Esophagus squamous epithelium (tissue), 5 donors: ENCODE measurements at regions not wholly inside any gene's neighbourhood (a gene's known extent, or its start where the extent isn't known, plus 50 kb on each side); places are given as distances from the start of the nearest gene placed in this dataset.

ENCODE experiments used
- DNase-seq: peaks from one replicate; lab custom pipeline; 2025; lab: John Stamatoyannopoulos, UW
- H3K27ac ChIP-seq, 4 donors: fragments of 200-600 bp; sonication (generic); one replicate each; pipeline ENCODE4 v1.5.1; 2016 to 2019; ENCODE audit warnings: mild to moderate bottlenecking in 1 of 4
- H3K27me3 ChIP-seq, 4 donors: fragments of 200-600 bp; sonication (generic); 1 replicate in 3 of 4; 2 replicates in 1 of 4; pipeline versions ENCODE4 v1.5.1 to v1.6.0; 2017 to 2021; ENCODE audit warnings: antibody characterized with exemption in 1 of 4
- H3K36me3 ChIP-seq, 3 donors: fragments of 200-600 bp; sonication (generic); one replicate each; pipeline ENCODE4 v1.5.1; 2016 to 2019
- H3K4me1 ChIP-seq, 3 donors: fragments of 200-600 bp; sonication (generic); one replicate each; pipeline ENCODE4 v1.5.1; 2017 to 2019
- H3K4me3 ChIP-seq, 4 donors: fragments of 200-600 bp; sonication (generic); 1 replicate in 3 of 4; 2 replicates in 1 of 4; pipeline ENCODE4 v1.5.1; 2016 to 2019; ENCODE audit warnings: mild to moderate bottlenecking in 2 of 4, moderate library complexity in 1 of 4
- H3K9me3 ChIP-seq, 3 donors: fragments of 200-600 bp; sonication (generic); one replicate each; pipeline ENCODE4 v1.5.1; 2016 to 2019
- CTCF ChIP-seq, 6 experiments: fragments of 450-650 bp in 4 of 6; fragments of 200-600 bp in 2 of 6; sonication (generic) in 2 of 6; IDR thresholded peaks; one replicate each; pipeline ENCODE4 v1.5.1; 2016 to 2019; ENCODE audit warnings: antibody characterized with exemption in 6 of 6, mild to moderate bottlenecking in 4 of 6, moderate library complexity in 4 of 6
- POLR2A ChIP-seq, 4 donors: fragments of 450-650 bp; IDR thresholded peaks; one replicate each; pipeline ENCODE4 v1.6.1; 2017; ENCODE audit warnings: antibody characterized with exemption in 4 of 4, mild to moderate bottlenecking in 4 of 4, moderate library complexity in 3 of 4
- WGBS, 2 donors: methylation state at CpG; one replicate each; pipeline ENCODE4 v1.1.5; 2018; 5-methylcytosine and 5-hydroxymethylcytosine counted together
- intact Hi-C: fragments of 100-400 bp; cut with DNase I; formaldehyde crosslinking; loops from one replicate; pipeline ENCODE4 v1.15.0; 2022
- donor health status: DM: yes; HTN: yes; CAD: no.

- TF ChIP-seq POLR2A (IDR thresholded peaks at IDR 0.05) (no peak), CTCF (IDR thresholded peaks at IDR 0.05) (no peak)
- Histone ChIP-seq H3K36me3 (no peaks in the 10 kb centered on the region), H3K4me1 (no peaks in the 10 kb centered on the region), H3K9me3 (no peaks in the 10 kb centered on the region), H3K27ac (no peak overlapping the region), H3K4me3 (no peak overlapping the region), H3K27me3 (no peaks in the 10 kb centered on the region)
- no peak for DNase-seq
- intact Hi-C loops: no loop called here
- 86% methylated on average over 1 of the region's 1 CpG; no CpG with 5 or more reads in 1 of the 2 donors for WGBS, 2 donors
Observed at GRCh38 chr9:20087481-20087880, 298.6 kb upstream of the SLC24A2 start.

GRCh38 chr9:20085842-20086241 is 297.0 kb upstream of the SLC24A2 start:
- Histone ChIP-seq H3K27ac (no peak overlapping the region), H3K36me3 (no peaks in the 10 kb centered on the region), H3K27me3 (no peaks in the 10 kb centered on the region), H3K4me1 (no peaks in the 10 kb centered on the region), H3K9me3 (no peaks in the 10 kb centered on the region), H3K4me3 (no peak overlapping the region)
- intact Hi-C loops: no loop called here
- WGBS, 2 donors: 48 to 63% methylated on average over 1 of the region's 1 CpG
- TF ChIP-seq CTCF (IDR thresholded peaks at IDR 0.05): no peak
- DNase-seq: no peak

- TF ChIP-seq CTCF (IDR thresholded peaks at IDR 0.05): no peak
- TF ChIP-seq POLR2A (IDR thresholded peaks at IDR 0.05): no peak
- WGBS, 2 donors: 18 to 37% methylated on average over 2 of the region's 2 CpGs
- H3K27ac ChIP-seq: no peak overlapping the region
- no peaks in the 10 kb centered on the region for H3K4me1 ChIP-seq
- no peaks in the 10 kb centered on the region for H3K9me3 ChIP-seq
- intact Hi-C loops: no loop called here
- DNase-seq: no peak
- no peaks in the 10 kb centered on the region for H3K36me3 ChIP-seq
- H3K27me3 ChIP-seq: no peaks in the 10 kb centered on the region
- H3K4me3 ChIP-seq: no peak overlapping the region
Observed at GRCh38 chr9:20084125-20084524, 295.3 kb upstream of the SLC24A2 start.

- H3K4me3 ChIP-seq: no peak overlapping the region
Observed at GRCh38 chr9:20083390-20083789, 294.6 kb upstream of the SLC24A2 start.

GRCh38 chr9:20082831-20083230 is 294.0 kb upstream of the SLC24A2 start:
- Histone ChIP-seq H3K27me3 (no peaks in the 10 kb centered on the region), H3K27ac (no peak overlapping the region), H3K4me1 (no peaks in the 10 kb centered on the region), H3K36me3 (no peaks in the 10 kb centered on the region), H3K4me3 (no peak overlapping the region), H3K9me3 (no peaks in the 10 kb centered on the region)
- DNase-seq: no peak
- intact Hi-C loops: no loop called here
- 31 to 65% methylated on average over 1 of the region's 1 CpG for WGBS, 2 donors
- TF ChIP-seq CTCF (IDR thresholded peaks at IDR 0.05) (no peak), POLR2A (IDR thresholded peaks at IDR 0.05) (no peak)

More at GRCh38 chr9:20083390-20083789, 294.6 kb upstream of the SLC24A2 start:
- WGBS, 2 donors: 92 to 93% methylated on average over 4 of the region's 4 CpGs
- Histone ChIP-seq H3K27ac (no peak overlapping the region), H3K27me3 (no peaks in the 10 kb centered on the region), H3K4me1 (no peaks in the 10 kb centered on the region), H3K9me3 (no peaks in the 10 kb centered on the region), H3K36me3 (no peaks in the 10 kb centered on the region)
- DNase-seq: no peak
- TF ChIP-seq POLR2A (IDR thresholded peaks at IDR 0.05): no peak
- TF ChIP-seq CTCF (IDR thresholded peaks at IDR 0.05): no peak
- intact Hi-C loops: no loop called here
